HT-29 (cell line): ENCODE measurements at regions not wholly inside any gene's neighbourhood (a gene's known extent, or its start where the extent isn't known, plus 50 kb on each side); places are given as distances from the start of the nearest gene placed in this dataset.
"Not testable (repeated sequence)": the region's sequence is repeated elsewhere in the genome, so short reads cannot be mapped to it uniquely, and the experiment has no call there.

Experiments used
- DNase-seq: peaks from one replicate; pipeline ENCODE4 v3.0.0-alpha.2; 2015; ENCODE audit warnings: low spot score

GRCh38 chr14:40265096-40265495 is 832.9 kb upstream of the FBXO33 start:
- no peak for DNase-seq

GRCh38 chr14:40252817-40253447 is 820.7 kb upstream of the FBXO33 start:
- no peak for DNase-seq

DNA sequence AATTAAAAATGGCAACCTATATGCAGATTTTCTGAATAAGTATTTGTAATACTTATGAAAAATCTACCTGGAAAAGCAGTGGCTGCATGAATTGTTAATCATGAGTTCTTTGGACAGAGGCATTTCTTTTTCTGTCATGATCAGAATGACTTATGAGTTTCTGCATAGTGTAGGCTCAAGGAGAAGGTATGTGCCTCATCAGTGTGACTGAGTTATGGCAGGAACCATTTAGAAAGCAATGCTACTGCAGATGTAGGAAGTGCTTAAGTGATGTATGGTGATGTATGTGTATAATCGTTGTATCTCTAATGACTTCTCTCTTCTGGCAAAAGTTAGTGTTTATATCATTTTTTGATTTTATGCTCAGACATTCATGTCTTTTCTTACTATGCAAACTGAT is 816.4 kb upstream of the FBXO33 start:
- no peak for DNase-seq

DNA sequence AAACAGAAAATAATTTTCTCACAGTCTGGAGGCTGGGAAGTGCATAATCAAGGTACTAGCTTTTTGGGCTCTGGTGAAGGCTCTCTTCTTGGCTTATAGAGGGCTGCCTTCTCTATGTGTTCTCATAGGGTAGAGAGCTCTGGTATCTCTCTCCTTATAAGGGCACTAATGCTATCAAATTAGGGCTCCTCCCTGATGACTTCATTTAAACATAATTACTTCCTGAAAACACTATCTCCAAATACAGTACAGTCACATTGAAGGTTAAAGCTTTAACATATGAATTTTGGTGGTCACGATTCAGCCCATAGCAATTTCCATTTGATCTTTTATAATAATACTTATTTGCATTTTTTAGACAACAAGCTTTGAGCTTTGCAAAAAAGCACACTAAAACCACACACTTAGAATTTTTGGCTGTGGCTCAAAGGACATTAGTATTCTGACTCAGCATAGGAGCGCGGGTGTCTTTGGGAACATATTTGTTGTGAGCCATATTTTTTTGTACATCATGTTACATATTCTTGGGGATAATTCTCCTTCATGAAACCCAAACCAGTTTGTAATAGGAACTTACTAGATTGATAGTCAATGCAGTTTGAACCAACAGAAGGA is 808.1 kb upstream of the FBXO33 start:
- no peak for DNase-seq

DNA sequence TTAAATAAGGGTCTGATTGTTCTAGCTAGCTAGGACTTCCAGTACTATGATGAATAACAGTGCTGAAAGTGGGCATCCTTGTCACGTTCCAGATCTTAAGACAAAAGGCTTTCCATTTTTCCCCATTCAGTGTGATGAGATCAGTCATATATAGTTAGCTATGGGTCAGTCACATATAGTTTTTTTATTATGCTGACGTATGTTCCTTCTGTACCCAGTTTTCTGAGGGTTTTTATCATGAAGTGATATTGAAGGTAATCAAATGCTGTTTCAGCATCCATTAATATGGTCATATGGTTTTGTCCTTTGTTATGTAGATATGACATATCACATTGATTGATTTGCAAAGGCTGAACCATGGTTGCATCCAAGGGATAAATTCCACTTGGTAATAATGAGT is 800.1 kb upstream of the FBXO33 start:
- no peak for DNase-seq

GRCh38 chr14:40229676-40230075 is 797.4 kb upstream of the FBXO33 start:
- no peak for DNase-seq

GRCh38 chr14:40222996-40223395 is 790.8 kb upstream of the FBXO33 start:
- DNase-seq, result no peak

DNA sequence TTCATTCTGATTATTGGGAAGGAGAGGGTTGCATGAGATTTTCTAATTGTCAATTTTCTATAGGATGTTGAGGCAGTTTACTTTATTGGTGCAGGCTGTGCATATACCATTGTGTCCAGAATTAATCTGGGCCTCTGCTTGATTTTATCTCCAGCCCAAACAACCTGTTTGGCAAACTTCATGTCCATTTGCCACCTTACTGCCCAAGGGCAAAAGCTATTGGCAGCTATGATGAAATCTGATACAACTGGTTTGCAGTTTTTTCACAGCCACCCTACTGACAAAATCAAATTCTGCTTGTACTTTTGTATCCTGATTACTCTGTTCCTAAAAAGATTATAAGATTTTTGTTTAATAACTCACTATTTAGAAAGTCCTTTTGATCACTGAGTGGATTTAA is 789.2 kb upstream of the FBXO33 start:
- no peak for DNase-seq

GRCh38 chr14:40219032-40219431 is 786.8 kb upstream of the FBXO33 start:
- no peak for DNase-seq

DNA sequence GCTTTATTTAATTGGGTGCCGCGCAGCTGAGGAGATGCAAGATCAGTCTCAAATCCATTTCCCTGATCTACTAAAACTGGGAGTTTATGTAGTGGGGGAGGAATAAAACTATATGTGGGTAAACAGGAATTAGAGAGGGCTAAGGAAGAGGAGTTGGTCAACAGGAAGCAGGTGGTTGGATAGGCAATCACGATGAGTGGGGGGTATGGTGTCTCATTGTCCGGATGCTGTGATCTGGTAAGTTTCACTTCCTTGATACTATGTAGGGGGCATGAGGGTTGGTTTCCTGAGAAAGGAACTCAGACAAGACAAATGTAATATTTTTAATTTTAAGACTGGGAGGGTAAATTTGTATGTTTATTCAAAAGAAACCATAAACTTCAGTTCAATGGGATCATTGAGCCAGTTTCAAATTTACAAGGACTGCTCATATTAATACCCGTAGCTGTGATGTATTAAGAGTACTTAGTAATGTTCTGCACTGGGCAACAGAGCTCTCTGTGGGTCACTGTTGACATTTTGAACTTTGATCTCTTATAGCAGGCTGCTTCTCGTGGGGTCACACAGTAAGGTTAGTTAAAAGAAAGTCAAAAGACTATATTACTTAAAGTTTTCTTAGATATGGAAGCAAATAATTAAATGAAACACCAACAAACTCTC is 786.2 kb upstream of the FBXO33 start:
- DNase-seq, result no peak

GRCh38 chr14:40216976-40217375 is 784.7 kb upstream of the FBXO33 start:
- DNase-seq, result no peak

GRCh38 chr14:40216408-40216807 is 784.2 kb upstream of the FBXO33 start:
- not testable (repeated sequence) for DNase-seq

GRCh38 chr14:40213701-40214100 is 781.5 kb upstream of the FBXO33 start:
- peak; percentile 41 for DNase-seq

DNA sequence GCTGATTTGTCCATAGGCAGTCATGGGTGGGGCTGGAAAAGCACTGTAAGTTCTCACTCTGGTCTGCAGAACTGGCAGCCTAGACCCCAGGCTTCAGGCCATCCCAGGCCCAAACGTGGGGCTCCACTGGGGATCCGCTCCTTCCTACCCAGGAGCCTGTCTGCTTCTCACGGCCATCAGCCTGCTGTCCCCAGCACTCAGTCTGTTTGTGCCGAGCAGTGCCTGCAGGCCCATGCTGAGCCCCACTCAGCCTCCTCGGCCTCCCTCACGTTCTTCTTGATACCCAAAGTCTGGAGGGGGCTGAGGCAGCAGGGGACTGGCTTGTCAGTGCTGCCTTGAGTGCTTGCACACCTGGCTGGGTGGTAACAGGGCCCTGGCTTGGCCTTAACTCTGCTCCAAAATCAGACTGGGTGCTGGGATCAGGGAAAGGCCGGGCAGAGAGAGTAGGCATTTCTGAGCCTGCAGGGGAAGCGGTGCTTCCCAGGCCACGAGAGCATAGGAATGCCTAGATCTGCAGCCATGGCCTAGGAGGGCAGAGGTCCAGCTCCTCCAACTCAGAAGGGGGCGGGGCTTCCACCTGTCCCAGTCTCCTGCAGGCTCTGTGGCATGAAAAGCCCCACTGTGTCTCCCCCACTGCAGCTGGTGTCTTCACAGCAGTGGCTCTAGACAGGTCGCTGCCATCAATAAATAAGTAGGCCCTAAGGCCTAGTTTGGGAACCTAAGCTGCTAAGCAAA is 772.4 kb upstream of the FBXO33 start:
- DNase-seq, result no peak

DNA sequence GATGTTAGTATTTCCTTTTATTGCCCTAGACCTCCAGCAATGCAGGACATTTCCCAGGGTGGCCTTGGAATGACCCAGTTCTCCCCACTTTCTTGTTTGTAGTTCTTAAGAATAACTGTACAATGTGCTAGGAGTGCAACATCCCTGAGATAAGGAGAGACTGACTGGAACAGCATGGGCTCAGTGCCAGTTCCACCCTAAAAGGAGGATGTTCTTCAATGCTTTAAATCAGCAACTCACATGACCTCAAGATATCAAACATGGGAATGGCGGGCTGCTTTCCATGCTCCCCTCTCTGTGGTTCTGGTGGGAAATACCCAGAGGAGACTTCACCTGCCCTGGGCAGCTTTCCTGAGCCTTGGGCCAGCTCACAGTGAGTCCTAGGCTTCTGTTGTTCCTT is 766.9 kb upstream of the FBXO33 start:
- no peak for DNase-seq

DNA sequence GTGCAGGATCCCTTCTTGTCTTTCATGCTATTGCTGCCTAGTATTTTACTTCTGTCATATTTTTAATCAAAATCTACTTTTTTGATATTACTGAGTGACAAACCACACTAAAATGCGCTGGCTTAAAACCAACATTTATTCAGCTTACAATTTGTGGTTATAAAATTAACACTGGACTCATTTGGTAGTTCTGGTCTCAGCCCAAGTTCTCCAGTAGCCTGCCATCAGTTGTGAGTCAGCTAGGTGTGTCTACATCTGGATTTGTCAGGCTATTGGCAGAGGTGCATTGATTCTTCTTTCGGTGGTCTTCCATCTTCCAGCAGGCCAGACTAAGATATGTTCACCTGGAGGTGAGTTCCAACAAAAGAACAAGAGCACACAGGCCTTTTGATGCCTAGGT is 765.1 kb upstream of the FBXO33 start:
- no peak for DNase-seq

DNA sequence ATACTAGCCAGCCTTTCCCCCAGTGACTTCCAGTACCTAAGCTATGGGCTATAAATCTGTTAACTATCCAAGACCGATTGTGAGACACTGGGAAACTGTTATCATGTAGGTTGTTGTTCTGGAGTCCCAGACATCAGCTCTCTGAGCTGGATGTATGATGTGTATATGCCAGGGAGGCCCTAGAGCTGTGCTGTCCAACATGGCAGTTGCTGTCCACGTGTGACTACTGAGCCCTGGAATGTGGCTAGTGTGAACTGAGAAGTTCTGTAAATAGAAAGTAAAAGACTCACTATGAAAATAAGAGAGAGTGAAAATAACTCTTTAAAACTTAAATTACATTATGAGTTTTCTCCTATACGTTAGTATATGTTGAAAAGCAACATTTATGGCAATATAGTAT is 755.8 kb upstream of the FBXO33 start:
- DNase-seq, result no peak

DNA sequence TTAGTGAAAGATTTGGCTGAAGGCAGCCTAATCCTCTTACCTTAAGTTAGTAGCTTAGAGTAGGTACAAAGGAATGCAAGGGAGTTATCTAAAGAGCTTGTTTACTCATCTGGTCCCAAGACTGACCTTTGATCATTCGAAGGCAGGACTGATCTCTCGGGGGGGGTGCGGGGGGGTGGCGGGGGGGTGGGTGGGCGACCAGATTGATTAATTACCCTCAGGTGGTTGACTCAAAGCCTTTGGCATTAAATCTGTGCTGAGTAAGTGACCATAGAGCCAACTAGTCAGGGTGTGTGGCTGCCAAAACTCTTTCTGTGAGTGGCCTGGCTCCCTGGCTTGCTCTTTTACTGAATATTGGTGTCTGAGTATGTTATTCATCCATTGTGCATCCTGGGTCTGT is 731.9 kb upstream of the FBXO33 start:
- DNase-seq, result no peak

- DNase-seq, result no peak
These were observed 707.4 kb upstream of the FBXO33 start for GRCh38 chr14:40139657-40140056.

- DNase-seq, result no peak
These were observed 701.2 kb upstream of the FBXO33 start for GRCh38 chr14:40133463-40133862.

- no peak for DNase-seq
These were observed 696.9 kb upstream of the FBXO33 start for GRCh38 chr14:40129159-40129558.

GRCh38 chr14:40123816-40124215 is 691.6 kb upstream of the FBXO33 start:
- DNase-seq, result no peak
